HG02571 (cell line): ENCODE measurements at regions not wholly inside any gene's neighbourhood (a gene's known extent, or its start where the extent isn't known, plus 50 kb on each side); places are given as distances from the start of the nearest gene placed in this dataset.

ENCODE experiments used
- ATAC-seq: cut with Tn5 transposase; IDR thresholded peaks from one replicate; pipeline ENCODE4 v1.9.1; 2021; ENCODE audit warnings: mild to moderate bottlenecking, moderate library complexity; ENCODE audit not compliant: unreplicated experiment

DNA sequence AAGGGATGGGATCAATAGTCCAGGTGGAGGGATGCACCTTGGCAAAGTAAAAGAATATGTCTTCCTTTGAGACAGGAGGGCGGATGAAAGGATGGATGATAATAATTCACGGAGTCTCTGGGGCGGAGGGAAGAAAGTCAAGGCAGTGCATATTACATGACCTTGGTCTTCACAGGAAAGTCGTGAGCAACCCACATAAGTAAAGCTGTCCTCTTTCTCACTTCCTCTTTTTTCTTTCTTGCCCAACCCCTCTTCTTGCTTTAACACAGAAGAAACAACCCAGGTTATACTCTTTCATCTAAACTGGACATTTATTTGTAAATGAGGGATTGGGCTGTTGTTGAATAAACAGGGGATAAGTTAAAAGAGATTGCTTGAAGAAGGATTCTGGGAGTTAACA, 168.7 kb upstream of the SKOR2 start:
- ATAC-seq, result no peak

DNA sequence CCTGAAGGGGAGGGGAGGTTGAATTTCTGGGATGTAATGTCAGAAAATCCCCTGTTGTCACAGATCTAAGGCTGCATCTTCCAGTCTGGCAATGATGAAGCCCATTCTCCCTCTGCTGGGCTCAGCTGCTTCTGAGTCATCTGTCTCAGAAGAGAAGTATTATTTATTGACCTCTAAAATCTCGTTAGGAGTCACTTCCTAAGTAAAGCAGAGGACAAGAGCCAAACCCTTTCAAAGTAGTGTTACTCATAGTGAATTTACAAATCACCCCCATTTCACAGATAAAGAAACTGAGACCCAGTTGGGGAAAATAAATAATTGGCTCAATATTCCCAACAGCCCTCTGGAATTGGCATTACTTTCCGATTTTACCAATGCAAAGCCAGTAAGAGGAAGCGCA, 167.3 kb upstream of the SKOR2 start:
- ATAC-seq, result no peak

DNA sequence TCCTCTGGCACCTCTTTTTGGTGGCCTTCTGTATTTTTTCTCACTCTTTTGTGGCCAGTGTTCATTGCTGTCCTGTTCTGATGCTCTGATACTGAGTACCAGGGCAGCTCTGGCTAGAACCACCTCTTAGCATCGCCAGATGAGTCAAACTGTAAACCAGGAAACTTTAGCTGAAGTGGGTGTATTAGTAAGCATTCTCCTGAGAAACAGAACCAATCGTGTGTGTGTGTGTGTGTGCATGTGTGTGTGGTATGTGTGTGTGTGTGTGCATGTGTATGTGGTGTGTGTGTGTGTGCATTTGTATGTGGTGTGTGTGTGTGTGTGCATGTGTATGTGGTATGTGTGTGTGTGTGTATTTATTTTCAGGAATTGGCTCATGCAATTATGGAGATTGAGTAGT, 166.3 kb upstream of the SKOR2 start:
- no peak for ATAC-seq

DNA sequence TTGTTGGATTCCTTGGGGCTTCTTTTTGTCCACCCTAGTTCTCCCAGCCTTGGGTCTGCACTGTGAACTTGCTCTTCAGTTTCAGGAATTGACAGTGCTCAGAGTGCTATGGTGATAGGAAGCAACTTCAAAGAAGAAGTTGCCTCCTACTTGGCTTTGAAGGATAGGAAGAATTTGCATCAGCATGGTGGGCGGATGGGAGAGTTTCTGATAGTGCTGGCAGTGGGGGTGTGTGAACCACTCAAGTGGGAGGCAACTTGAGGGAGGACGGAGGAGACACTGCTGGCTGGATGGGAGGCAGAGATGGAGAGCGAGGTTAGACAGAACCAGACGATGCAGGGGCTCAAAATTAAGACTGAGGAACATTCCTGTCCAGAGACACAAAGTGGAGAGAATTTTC, 164.4 kb upstream of the SKOR2 start:
- ATAC-seq, result no peak

DNA sequence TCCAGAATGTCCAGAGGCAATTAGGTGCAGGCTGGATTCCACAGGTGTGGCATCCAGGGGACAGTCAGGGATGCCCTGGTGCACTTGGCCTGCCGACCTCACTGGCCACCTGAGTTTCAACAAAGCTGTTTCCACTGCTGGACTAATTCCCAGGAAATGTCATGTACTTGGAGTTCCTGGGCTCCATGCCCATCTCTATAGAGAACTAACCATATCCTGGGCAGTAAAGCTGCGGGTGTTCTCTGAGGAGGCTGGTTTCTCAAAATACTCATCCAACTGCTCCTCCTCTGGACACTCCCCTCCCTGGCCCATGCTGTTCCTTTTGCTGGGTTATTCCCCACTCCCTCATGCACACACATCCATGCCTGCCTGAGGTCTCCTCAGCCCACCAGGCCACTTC, 161.9 kb upstream of the SKOR2 start:
- ATAC-seq, result no peak

DNA sequence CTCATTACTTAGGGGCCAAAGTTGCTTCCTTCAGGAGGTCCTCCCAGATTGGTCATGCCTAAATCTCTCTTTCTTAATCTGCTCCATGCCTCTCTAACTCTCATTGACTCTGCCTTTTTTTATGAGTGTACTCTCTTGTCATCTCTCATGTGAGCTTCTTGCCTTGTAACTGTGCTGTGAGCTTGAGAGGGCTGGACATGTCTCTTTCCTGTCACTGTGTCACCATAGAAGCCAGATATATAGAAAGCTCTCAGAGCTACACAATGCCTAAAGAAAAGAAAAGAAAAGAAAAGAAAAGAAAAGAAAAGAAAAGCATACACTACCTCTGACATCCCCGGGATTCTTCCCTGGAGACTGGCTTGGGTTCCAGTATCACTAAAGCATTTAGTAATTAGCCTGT, 161.5 kb upstream of the SKOR2 start:
- no peak for ATAC-seq

DNA sequence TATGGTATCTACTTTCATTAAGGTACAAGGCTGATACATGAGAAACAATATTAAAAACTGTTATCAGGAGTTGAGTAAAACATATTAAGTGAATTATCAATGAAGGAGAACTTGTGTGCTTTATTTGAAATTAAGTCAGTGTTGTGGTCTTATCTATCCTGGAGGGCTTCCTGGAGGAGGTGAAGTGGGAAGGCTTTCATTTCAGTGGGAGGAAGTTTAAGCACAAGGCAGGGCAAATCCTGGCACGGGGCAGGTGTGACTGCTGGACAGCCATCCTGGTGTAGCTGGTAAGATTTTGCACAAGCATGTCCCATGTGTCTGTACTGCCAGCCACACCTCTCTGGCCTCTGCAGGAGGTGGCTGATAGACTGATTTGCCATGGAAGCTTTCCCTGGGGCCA, 159.7 kb upstream of the SKOR2 start:
- ATAC-seq, result no peak

DNA sequence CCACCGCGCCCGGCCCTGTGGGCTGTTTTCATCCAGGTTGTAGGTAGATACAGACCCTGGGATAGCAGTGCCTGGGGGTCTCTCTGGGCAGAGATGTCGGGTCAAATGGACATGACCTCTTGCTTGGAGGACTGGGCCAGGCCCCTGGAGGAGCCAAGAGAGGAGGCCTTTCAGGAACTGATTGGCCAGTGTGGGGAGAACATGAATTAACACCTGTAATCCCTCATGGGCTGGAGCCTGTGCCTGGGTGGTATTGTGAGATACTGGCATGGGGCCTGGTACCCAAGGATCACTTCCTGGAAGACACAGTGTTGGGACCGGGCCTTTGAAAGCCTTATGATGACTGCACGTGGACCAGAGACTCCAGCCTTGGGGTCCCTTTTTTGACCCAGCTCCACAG, 158.7 kb upstream of the SKOR2 start:
- no peak for ATAC-seq

DNA sequence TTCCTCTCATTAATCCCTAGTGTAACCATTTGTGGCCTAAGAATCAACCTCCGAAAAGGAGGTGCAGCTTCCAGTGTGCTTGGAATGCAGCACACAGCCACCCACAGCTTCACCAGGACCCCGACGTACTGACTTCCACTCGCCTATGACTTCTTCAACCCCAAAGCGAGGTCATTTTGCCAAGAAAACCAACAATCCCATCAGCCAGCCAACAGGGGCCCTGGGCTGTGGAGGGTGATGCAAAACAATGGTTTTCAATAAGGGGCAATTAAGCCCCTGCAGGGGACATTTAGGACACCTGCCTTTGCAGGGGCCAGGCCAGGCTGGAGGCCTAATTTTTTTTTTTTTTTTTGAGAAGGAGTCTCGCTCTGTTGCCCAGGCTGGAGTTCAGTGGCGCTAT, 158.1 kb upstream of the SKOR2 start:
- ATAC-seq, result no peak

DNA sequence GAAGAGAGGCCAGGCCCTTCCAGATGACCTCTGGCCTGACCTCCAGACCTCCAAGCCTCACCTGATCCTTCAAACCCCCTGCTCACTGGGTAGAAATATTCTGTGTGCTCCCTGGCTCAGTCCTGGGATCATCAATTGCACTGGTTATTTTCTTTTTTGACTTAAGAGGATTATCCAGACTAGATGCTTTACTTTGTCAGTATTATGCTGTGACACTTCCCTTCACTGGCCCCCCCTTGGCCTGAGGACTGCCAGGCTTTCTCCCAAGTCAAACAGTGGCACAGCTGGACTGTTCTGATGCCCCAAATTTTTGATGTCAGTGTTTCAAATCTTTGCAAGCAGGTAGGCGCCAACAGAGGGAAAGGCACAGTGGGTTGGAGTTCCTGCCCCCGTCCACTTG, 156.3 kb upstream of the SKOR2 start:
- no peak for ATAC-seq

DNA sequence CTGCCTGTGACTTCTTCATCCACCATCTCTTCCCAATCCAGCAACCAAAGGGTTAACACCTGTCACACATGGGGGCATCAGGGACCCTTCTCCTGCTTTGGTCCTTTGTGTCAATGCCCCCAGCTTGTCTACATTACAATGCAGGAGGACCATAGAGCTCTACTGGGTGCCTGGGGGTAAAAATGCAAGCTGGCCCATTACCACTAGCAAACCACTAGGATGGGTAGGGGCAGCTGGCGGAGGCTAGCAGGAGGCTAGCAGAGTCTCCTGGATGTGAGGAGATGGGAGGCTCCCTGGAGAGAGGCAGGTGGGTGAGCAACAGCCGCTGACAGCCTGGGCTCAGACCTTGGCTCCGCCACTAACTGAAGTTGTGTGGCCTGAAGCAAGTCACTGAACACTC, 153.4 kb upstream of the SKOR2 start:
- ATAC-seq, result no peak

DNA sequence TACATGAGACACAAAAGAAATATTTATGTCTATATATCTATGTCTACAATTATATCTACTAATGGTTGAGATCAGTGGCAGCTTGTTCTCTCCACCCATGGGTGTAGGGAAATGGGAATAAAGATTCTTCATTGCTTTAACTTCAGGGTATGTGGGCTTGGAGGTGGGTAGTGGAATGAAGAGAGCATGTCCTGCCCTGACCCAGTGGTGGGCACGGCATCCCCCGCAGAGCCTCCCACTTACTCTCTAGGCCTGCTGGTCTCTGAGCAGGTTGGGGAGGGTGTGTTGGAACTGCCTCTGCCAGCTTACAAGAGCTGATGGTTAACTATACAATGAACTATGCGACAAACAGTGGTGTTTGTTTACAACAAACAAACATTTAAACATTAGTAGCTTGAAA, 152.5 kb upstream of the SKOR2 start:
- no peak for ATAC-seq

DNA sequence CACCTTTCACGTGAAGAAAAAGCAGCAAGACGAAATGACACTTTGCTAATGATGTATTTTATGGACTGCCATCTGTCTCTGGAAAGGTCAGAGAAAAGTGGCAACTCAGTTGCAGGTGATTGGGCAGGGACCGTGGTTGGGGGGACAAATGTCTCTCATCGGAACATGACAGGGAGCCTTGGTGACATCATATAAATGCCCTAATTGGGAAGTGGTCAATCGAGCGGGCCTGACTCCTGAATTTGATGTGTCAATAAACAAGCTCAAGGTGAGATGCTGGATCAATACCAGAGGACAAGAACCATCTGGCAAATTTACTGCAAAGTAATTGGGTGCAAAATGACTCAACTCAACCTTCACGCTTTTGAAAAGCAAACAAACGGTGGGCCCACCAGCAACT, 151.9 kb upstream of the SKOR2 start:
- ATAC-seq, result no peak

DNA sequence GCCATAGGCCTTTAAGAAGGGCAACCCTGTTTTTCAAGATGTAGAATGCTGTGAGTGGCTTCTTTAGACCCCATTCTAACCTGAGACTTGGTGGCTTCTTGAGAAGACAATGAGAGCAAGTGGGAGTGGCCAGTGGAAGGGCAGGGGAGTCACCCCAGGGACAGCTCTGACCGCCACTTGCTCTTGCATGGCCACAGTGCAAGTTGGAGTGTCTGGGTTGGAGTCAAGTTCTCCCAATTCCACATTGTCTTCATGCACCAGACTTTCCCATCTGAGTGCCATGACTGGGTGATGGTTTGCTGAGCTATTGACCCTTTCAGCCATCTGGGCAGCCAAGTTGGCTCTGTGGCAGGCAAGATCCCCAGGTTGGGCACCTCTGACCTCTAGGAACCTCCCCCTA, 148.0 kb upstream of the SKOR2 start:
- no peak for ATAC-seq

DNA sequence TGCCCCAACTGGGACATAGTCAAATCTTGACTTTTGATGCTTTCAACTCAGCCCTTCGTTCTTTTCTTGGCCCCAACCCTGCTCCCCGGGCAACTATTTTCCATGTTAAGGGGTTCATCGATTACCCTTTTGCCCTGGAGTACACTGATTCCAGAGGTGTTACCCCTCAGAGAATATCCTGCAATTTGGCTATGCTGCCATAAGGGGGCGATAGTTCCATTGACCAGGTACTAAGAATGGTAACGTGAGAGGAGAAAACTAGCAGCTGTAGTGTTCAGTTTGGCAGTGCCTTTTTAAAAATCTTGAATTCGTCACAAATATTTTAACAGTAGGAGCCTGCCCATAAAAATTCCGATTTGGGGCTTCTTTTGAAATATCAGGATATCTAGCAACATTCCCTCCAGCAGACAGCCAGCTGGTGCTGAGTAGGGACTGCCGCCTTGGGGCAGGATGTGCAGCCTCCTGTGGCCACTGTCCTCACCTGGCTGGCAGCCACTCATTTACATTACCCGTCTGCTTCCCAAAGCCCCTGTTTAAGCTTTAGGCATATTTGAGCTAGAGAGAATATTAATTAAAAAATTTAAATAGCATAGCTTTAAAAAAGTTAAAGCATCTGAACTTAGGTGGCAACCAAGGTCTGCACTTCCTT, 146.3 kb upstream of the SKOR2 start:
- ATAC-seq, result no peak

DNA sequence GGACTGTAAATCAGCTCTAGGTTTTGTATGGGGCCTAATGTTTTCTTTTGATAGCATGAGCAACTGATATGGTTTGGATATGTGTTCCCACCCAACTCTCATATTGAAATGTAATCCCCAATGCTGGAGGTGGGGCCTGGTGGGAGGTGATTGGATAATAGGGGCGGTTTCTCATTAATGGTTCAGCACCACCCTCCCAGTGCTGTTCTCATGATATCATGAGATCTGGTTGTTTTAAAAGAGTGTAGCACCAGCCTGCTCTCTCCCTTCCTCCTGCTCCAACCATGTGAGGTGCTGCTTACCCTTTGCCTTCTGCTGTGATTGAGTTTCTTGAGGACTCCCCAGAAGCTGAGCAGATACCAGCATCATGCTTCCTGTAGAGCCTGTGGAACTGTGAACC, 140.2 kb upstream of the SKOR2 start:
- no peak for ATAC-seq

DNA sequence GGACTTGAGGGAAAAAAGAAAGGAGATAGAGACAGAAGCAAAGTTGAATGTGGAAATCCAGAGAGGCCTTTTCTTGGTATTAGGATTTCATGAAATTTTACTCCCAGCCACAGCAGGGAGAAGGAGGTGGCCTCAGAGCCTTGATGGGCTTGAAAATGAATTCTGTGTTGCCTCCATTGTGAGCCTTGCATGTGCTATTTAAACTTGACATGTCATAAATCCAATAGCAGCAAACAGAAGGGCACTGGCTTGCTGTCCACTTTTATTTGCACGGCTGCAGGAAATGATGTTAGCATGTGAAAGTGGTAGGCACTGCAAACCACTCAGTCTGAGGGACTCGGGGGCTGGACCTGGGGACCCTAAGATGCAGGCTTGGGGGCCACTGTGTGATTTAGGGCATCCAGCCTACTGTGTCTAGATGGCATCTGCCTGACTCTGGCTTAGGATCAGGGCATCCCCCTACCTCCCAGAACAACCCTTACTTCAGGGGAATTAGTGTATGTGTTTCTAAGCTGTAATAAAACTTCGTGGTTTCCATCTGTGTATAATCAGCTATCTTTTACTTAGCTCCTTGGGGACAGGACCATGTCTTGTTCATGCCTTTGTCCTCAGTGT, 139.1 kb upstream of the SKOR2 start:
- no peak for ATAC-seq

DNA sequence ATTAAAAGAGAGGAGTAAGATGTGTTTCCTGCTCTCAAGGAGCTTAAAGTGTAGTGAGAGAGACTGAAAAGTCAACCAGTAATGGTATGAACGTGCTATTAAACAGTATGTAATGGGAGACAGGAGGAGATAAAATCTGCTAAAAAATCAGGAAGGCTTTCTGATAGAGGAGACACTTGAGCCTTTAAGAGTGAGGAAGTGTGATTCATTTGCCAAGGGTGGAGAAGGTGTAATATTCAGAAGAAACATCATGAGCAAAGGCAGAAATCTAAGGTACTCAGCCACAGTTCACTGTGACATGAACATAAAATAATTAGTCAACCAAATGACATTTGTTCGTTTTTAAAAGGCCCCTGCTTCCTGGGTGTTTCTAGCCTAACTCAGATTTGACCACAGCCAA, 137.8 kb upstream of the SKOR2 start:
- no peak for ATAC-seq

DNA sequence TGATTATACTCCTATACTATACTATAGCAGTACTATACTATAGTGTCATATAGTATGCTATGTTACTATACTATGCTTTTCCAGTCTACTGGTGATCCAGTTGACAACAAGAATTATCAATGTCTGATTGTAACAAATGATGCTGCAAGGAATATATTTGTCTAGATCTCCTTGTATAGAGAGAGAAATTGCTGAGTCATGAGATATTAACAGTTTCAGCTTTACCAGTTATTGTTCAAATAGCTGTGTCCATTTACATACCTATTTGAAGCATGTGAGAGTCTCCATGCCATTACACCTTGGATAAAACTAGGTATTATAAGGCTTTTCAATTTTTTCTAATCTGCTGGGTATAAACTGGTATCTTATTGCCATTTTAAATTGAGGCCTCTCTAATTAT, 136.4 kb upstream of the SKOR2 start:
- no peak for ATAC-seq

DNA sequence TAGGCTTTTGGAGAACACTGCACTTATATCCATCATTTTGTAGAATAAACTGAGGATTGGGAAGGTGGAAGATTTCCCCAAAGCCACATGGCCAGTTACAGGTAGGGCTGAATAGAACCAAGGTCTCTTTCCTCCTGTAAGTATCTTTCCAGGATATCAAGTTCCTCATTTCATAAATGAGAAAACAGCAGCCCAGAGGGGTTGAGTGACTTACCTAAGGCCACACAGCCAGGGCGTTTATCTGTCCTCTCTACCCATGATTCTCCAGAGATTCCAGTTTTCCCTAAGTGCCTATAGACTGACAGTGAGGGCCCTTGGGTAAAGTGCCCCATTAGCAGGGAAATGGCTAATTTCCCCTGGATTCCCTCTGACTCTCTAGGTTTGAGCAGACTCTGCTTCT, 132.3 kb upstream of the SKOR2 start:
- no peak for ATAC-seq

DNA sequence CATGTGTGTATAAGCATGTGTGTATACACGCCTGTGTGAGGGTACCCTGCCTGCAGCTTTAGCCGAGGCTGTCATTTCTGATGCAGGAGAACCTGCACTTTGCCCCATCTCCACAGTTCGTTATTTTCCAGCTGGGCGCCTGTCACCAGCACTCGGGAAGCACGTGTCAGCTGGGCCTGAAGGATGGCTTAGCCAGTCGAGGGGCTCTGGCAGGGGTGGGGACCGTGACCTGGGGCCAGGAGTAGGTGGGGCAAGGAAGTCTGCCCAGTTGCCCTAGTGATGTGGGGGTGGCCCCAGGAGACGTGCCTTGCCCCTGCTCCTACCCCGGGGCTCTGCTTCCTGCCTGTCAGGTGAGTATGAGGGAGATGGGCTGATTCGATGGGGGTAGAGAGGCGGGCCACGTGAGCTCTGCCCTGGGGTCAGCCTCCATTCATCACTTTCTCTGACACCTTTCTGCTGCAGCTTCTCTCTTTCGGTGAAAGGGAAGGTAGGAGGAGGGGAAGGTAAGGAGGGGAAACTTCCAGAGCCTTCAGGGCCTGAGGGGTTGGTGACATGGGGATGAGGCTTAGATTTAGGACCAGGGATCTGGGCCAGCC, 130.6 kb upstream of the SKOR2 start:
- ATAC-seq, result no peak

DNA sequence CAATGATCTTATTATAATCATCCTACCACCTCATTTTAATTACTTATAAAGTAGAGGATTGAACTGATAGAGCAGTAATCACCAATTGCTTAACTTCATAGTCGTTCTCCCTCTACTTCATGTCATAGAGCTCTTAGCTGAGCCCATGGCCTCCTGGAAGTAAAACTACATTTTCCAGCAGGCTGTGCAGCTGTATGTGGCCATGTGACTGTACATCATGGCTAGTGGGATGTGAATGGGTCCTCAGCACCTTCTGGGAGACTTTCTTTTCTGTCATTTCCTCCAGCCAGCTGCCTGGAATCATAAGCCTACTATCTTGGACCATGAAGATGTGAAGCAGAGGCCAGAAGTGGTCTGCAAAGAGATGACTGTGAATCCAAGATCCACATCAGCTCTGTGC, 128.7 kb upstream of the SKOR2 start:
- ATAC-seq, result no peak

DNA sequence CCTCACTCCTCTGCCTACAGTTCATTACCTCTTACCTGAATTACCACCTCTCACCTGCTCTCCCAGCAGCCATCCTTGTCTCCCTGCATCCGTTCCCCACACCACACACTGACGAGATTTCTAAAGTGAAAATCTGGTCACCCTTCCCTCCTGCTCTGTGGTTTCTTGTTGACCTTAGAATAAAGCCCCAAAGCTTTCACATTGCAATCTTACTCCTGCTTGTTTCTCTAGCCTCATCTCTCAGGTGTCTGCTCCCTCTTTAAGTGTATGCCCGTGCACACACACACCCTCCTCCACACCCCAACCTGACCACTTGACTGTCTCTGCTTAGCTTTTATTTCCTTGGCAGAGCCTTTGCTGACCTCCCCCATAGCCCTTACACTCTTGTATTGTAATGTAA, 122.0 kb upstream of the SKOR2 start:
- no peak for ATAC-seq
